Stimulated activated naive CD8-positive, alpha-beta T cell treated with anti-CD3 and anti-CD28 coated beads, Interleukin-15, Interleukin-2, amounts not matched to agents 100 U/mL and 50 U/mL, for 24 hours (primary cell): ENCODE measurements at regions not wholly inside any gene's neighbourhood (a gene's known extent, or its start where the extent isn't known, plus 50 kb on each side); places are given as distances from the start of the nearest gene placed in this dataset.
"Not testable (repeated sequence)": the region's sequence is repeated elsewhere in the genome, so short reads cannot be mapped to it uniquely, and the experiment has no call there.

ENCODE experiments used
- ATAC-seq: fragments of 150-1000 bp; cut with Tn5 transposase; one replicate; pipeline ENCODE4 v1.10.0; 2021
- DNase-seq: peaks from one replicate; pipeline ENCODE4 v3.0.0; 2021

DNA sequence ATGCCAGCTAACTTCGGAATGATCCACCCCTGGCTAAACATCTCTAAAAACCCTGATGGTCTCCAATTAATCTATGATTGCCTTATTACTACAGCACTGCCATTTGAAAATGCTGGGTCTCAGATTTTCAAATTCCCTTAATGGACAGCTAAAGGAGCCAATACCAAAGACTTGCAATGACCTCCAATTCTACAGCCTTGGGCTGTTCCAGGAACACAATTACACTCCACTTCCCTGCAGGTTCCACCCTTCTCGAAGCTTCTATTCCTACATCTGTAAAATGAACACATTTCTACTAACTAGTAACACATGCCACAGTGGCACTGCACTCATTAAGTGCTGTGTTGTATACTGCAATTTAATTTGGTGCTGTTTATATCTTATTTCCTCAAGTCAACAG is 85.7 kb upstream of the AK4 start:
- ATAC-seq, result no peak
- DNase-seq, result no peak

- DNase-seq, result no peak
- ATAC-seq, result no peak
Observed at GRCh38 chr1:65063025-65063424, 85.0 kb upstream of the AK4 start.

DNA sequence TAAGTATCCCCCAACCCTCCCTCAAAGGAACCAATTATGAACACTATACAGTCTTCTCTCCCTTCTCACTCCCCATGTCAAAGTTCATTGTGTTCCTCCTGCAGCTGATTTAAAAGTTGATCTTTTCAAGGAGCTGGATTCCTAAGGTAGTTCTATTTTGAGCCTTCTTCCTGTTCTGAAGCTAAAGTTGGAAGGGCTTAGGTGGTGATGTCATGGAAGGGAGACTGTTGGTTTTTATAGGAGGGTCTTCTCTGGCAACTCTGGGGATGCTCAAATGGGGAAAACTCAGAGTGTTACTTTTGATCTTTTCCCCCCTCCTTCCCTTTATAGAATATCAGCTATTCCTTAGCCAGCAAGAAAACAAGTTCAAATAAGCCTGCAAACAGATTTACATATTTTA is 83.0 kb upstream of the AK4 start:
- DNase-seq, result no peak
- no peak for ATAC-seq

GRCh38 chr1:65065524-65066418 is 82.2 kb upstream of the AK4 start:
- no peak for ATAC-seq
- no peak for DNase-seq

GRCh38 chr1:65066419-65066765 is 81.6 kb upstream of the AK4 start:
- no peak for DNase-seq

DNA sequence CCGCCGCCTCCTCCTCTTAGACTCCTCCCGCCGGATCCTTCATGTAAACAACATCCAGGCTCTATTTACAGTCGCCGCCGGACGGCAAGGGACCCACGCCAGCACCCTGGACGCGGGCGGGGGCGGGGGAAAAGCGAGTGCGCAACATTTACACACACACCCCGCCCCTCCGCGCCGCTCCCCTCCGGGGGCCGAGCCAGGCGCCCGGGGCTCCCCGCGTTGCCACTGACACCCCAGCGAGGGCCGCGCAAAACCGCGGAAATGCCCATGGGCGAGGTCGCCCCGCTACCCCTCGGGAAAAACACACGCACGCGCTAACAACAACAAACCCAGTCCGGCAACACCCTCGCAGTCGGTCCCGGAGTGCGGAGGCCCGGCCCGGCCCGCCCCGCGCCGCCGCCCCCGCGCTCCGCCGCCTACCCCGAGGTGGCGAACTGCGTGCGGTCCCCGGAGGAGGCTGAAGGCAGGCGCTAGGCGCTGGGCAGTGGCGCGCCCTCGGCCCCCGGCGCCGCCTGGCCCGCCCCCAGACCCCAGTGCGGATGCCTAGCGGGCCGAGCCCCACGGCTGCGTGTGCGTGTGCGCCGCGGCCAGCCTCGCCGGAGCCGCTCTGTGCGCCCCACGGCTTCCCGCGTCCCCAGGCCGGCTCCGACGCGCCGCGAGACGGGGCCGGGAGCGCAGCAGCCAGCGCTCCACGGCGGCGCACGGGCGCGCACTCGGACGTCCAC is 81.1 kb upstream of the AK4 start:
- ATAC-seq, result peak; percentile 66
- DNase-seq, result peak; percentile 77

More at GRCh38 chr1:65066419-65066765, 81.6 kb upstream of the AK4 start:
- ATAC-seq, result peak; percentile 28

GRCh38 chr1:65067491-65068201 is 80.4 kb upstream of the AK4 start:
- ATAC-seq, result peak; percentile 32
- DNase-seq, result peak; percentile 56

- peak; percentile 29 for DNase-seq
- no peak for ATAC-seq
Observed at GRCh38 chr1:65068202-65069010, 79.6 kb upstream of the AK4 start.

- ATAC-seq (no peak), DNase-seq (peak; percentile 55)
Observed at GRCh38 chr1:65069011-65069565, 78.9 kb upstream of the AK4 start.

GRCh38 chr1:65072845-65073244 is 75.2 kb upstream of the AK4 start:
- ATAC-seq (no peak), DNase-seq (no peak)

DNA sequence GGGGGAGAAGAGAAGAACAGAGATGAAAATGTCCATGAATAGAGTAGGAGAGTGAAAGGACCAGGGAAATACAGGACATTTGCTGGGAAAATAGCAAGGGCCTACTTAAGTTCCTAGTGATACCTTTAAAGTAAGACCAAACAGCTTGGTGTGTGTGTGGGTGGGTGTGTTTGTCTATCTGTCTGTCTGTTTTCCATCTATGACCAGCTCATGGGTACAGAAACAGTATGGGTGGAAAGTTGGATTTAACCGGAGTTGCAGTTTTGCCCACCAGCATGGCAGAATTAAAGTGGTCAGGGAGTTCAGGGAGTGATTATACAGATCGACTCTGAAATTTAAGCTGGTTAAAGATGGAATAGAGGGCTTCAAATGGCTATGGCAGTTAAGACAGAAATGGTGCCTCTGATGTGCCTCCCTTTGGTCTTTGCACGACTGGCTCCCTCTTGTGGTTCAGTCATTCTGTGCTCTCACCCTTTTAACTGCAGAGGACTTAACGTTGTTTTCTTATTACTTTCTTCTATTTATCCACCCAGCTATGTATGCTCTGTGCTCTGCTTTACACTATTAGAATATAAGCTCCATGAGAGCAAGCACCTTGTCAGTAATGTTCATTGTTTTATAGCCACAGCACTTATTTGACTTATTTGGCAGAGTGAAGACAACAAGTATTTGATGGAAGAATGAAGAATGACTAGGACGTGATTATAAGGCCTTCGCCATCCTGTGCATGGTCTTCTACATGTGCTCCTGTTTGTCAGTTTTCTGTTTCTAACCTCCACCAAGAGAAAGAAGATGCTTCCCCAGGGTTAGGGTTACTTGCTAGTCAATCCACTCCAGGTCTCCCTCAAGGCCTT is 72.7 kb upstream of the AK4 start:
- ATAC-seq, result peak; percentile 79
- peak; percentile 55 for DNase-seq

GRCh38 chr1:65077369-65077768 is 70.6 kb upstream of the AK4 start:
- ATAC-seq, result no peak
- DNase-seq, result no peak

GRCh38 chr1:65079941-65080340 is 68.1 kb upstream of the AK4 start:
- DNase-seq (no peak), ATAC-seq (peak; percentile 75)

DNA sequence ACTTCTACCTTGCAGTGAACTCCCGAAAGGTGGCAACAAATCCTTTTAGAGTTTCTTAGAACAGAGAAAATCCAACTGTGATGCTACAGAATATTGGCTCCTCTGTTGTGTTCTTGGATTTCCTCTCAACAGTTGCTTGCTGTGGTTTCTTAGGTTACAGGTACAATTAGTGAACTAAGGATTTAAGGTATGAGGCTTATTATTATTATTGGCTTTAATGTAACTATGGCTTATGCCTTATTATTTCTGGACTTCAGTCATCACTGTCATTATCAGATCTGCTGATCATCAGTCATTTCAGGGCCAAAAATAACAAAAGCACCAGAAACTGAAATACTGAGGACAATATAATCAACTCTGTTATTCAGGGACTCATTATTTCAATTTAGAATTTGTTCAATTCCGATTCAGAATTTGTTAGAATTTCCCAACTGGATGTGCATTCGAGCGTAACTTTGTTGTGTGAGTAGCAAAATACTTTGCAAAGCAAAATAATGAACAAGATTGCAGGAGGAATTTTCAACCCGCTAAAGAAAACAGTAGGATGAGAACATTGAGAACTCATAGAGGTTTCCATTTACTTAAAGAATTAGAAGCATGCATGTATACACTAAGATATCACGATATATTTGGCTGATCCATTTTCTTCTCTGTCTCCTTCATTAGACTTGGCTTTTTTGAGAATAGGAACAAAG is 65.5 kb upstream of the AK4 start:
- ATAC-seq (no peak), DNase-seq (no peak)

DNA sequence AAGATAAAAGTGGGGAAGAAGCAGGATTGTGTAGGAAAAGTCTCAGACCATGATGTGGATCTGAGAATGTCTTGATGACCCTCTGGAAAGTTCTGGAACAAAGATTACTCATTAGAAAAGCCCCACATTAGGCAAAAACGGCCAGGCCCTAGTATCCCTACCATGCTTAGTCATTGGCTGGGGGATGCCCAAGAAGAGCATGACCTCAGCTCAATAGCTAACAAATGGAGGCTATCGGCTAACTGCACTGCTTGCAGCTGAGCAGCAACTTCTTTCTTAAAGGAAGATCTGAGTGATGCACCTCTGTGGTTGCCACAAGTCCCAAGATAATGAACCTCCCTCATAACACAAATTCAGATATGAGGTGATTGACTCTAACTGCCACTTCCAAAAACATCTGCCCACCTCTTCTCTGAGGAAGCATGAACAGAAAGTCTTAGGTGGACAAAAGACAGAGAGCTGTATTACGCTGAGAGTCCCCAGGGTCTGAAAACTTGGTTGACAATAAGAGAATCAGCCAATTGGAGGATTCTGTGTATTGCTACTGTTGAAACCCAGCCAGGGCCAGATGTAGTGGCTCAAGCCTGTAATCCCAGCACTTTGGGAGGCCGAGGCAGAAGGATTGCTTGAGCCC is 64.6 kb upstream of the AK4 start:
- ATAC-seq, result peak; percentile 64
- no peak for DNase-seq

DNA sequence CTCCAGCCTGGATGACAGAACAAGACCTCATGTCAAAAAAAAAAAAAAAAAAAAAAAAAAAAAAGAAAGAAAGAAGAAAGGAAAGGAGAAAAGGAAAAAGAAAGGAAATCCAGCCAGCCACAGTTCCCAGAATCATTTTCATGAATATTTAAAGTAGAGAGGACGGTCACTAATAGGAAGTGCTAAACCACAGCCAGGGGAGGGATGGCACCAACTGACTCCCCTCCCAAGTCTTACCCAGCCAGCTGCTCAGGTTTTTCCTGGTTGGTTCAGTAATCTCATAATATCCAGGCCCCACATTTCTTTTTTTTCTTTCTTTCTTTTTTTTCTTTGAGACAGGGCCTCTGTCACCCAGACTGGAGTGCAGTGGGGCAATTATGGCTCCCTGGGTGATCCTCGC is 63.9 kb upstream of the AK4 start:
- DNase-seq (no peak), ATAC-seq (no peak)

DNA sequence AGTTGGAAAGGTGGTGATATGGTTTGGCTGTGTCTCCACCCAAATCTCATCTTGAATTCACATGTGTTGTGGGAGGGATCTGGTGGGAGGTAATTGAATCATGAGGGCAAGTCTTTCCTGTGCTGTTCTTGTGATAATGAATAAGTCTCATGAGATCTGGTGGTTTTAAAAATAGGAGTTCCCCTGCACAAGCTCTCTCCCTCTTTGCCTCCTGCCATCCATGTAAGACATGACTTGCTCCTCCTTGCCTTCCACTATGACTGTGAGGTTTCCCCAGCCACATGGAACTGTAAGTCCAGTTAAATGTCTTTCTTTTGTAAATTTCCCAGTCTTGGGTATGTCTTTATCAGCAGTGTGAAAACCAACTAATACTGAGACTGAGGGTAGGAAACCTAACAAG is 60.5 kb upstream of the AK4 start:
- not testable (repeated sequence) for DNase-seq, ATAC-seq

- DNase-seq (no peak), ATAC-seq (no peak)
Observed at GRCh38 chr1:65090406-65090805, 57.6 kb upstream of the AK4 start.

DNA sequence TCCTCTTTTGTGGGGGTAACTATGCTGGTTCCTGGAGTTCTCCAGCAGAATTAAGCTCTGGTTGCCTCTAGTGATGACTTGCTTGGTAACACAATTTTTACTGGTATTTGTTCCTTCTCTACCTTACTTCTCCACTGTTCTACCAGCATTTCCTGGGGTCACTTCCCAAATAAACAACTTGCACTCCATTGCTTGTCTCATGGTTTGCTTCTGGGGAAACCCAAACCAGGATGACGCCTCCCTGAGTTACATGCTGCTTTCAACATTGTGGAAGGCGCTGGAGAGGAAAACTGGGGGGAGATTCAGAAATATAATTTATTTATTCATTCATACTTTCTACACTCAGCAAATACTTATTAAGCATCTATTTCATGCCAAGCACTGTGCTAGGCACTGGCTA is 55.3 kb upstream of the AK4 start:
- DNase-seq, result no peak
- ATAC-seq, result no peak

GRCh38 chr1:65097076-65097475 is 50.9 kb upstream of the AK4 start:
- DNase-seq, result no peak
- ATAC-seq, result no peak
